AG04450 (cell line): ENCODE measurements at regions not wholly inside any gene's neighbourhood (a gene's known extent, or its start where the extent isn't known, plus 50 kb on each side); places are given as distances from the start of the nearest gene placed in this dataset.

ENCODE experiments used
- CTCF ChIA-PET: fragments of 300-600, 350-600 bp; formaldehyde crosslinking; extraction: SDS; loops from one replicate; lab custom pipeline; 2022; ENCODE audit warnings: antibody characterized with exemption, inconsistent platforms; lab: Charles Lee
- POLR2A ChIA-PET: fragments of 350-600 bp; formaldehyde crosslinking; extraction: SDS; loops from one replicate; lab custom pipeline; 2021; ENCODE audit warnings: antibody characterized with exemption, inconsistent platforms; lab: Yijun Ruan, JAX
- DNase-seq: peaks from one replicate; pipeline ENCODE4 v3.0.0-alpha.2; 2011; ENCODE audit warnings: low read depth, low spot score
- H3K27ac ChIP-seq: one replicate; pipeline ENCODE4 v1.5.1; 2012; ENCODE audit warnings: low read depth, low read length, control low read depth
- H3K27me3 ChIP-seq: one replicate; pipeline ENCODE4 v1.6.0; 2012; ENCODE audit warnings: low read length; ENCODE audit not compliant: control insufficient read depth, insufficient read depth
- H3K4me3 ChIP-seq: 2 replicates; pipeline ENCODE4 v1.5.1; 2011; ENCODE audit warnings: mild to moderate bottlenecking, low read depth, low read length, control low read depth
- H3K9me3 ChIP-seq: 2 replicates; pipeline ENCODE4 v1.5.1; 2012; ENCODE audit warnings: low read length; ENCODE audit not compliant: control insufficient read depth, insufficient read depth
- TF ChIP-seq, protein P1 (sequence below): IDR thresholded peaks from 2 replicates; pipeline ENCODE4 v1.5.1; 2011; ENCODE audit warnings: low read depth, low read length, control low read depth, inconsistent platforms

GRCh38 chr2:238700117-238700457, 147.8 kb upstream of the TWIST2 start:
- no peak overlapping the region for H3K4me3 ChIP-seq
- no peak overlapping the region for H3K27ac ChIP-seq
- H3K9me3 ChIP-seq, result no peaks in the 10 kb centered on the region; the same call in 1 of the 2 replicates
- POLR2A ChIA-PET, result no interaction called here
- TF ChIP-seq, protein P1, sequence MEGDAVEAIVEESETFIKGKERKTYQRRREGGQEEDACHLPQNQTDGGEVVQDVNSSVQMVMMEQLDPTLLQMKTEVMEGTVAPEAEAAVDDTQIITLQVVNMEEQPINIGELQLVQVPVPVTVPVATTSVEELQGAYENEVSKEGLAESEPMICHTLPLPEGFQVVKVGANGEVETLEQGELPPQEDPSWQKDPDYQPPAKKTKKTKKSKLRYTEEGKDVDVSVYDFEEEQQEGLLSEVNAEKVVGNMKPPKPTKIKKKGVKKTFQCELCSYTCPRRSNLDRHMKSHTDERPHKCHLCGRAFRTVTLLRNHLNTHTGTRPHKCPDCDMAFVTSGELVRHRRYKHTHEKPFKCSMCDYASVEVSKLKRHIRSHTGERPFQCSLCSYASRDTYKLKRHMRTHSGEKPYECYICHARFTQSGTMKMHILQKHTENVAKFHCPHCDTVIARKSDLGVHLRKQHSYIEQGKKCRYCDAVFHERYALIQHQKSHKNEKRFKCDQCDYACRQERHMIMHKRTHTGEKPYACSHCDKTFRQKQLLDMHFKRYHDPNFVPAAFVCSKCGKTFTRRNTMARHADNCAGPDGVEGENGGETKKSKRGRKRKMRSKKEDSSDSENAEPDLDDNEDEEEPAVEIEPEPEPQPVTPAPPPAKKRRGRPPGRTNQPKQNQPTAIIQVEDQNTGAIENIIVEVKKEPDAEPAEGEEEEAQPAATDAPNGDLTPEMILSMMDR, result no peak
- no peak for DNase-seq
- CTCF ChIA-PET, result no interaction called here
- H3K27me3 ChIP-seq, result peaks cover 8% of the 10 kb centered on the region

DNA sequence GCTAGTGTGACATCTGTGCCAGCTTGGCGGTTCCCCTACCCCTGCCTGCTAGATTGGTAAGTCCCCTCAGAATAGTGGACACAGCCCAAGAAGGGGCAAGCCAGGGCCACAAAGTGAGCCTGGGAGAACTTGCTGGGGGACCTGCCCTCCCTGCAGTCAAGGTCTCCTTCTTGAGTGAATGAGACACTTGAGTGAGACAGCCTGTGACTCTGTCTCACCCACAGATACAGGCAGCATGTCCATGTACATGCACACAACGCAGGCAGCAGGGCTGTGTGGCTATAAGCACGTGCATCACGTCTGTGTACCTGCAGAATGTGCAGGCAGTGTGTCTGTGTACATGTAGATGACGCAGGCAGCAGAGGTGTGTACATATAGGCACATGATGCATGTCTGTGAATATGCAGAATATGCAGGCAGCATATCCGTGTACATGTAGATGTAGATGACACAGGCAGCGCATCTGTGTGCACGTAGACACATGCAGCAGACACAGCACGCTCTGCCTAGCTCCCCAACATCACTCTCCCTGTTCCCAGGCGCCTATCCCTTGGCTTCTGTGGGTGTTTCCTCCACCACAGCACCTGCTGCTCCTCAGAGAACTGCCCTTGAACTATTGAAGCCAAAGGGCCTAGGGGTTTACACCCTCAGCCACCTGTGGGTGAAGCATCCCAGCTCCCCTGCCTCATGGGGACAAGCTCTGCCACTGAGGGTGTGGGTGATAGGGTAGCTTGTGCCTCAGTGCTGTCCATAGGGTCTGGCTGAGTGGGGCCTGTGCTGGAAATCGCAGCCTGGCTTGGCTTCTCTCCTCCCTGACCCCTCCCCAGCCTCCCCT, 147.2 kb upstream of the TWIST2 start:
- Histone ChIP-seq H3K4me3 (no peak overlapping the region), H3K9me3 (no peaks in the 10 kb centered on the region; the same call in 1 of the 2 replicates), H3K27ac (no peak overlapping the region), H3K27me3 (peaks cover 6% of the 10 kb centered on the region)
- ChIA-PET CTCF (no interaction called here), POLR2A (no interaction called here)
- no peak for DNase-seq
- TF ChIP-seq, protein P1, result no peak

DNA sequence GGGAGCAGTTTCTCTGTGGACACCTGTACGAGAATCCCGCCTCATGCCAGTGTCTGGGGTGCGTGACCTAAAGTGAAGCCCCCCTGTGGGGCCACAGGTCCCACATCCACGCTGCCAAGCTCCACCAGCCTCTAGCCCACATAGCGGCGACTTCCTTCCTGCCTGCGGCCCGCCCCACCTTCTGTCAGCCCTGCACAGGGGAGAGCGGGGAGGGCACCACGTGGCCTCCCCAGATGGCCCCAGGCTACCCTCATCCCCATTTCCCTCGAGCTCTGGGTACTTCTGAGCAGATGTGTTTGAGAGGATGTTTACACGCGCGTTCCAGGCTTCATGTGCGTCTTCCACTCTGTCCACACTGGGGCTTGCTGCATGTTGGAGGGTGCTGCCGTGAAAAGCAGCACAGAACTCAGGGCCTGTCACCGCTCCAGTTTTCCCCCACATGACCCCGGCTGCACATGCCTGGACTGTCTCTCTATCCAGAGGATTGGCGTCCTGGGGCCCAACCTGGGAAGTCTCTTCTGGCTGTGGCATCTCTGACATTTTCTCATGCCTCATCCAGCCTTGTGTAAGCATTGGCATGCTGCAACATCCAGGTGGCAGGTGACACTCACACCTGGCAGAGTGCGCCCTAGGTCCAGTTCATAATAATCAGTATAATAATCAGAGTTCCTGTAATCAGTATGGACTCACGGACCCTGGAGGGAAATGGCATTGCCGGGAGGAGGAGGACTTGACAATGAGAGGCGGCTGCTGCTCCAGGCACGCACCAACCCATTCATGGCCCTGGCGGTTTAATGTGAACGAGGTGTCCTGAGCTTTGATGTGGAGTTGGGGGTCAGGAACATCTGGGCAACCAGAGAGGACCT, 146.3 kb upstream of the TWIST2 start:
- ChIA-PET POLR2A (no interaction called here), CTCF (no interaction called here)
- Histone ChIP-seq H3K4me3 (no peak overlapping the region), H3K27me3 (peaks cover 6% of the 10 kb centered on the region), H3K9me3 (no peaks in the 10 kb centered on the region; the same call in 1 of the 2 replicates), H3K27ac (no peak overlapping the region)
- no peak for DNase-seq
- TF ChIP-seq, protein P1, result no peak

- ChIA-PET POLR2A (no interaction called here), CTCF (no interaction called here)
- no peak for DNase-seq
- TF ChIP-seq, protein P1, result no peak
- peaks cover 6% of the 10 kb centered on the region for H3K27me3 ChIP-seq
- H3K9me3 ChIP-seq, result no peaks in the 10 kb centered on the region; the same call in 1 of the 2 replicates
- no peak overlapping the region for H3K27ac ChIP-seq
- no peak overlapping the region for H3K4me3 ChIP-seq
These were observed 145.4 kb upstream of the TWIST2 start for GRCh38 chr2:238702276-238703052.
